ENCODE measurements at regions not wholly inside any gene's neighbourhood (a gene's known extent, or its start where the extent isn't known, plus 50 kb on each side); places are given as distances from the start of the nearest gene placed in this dataset.

DNA sequence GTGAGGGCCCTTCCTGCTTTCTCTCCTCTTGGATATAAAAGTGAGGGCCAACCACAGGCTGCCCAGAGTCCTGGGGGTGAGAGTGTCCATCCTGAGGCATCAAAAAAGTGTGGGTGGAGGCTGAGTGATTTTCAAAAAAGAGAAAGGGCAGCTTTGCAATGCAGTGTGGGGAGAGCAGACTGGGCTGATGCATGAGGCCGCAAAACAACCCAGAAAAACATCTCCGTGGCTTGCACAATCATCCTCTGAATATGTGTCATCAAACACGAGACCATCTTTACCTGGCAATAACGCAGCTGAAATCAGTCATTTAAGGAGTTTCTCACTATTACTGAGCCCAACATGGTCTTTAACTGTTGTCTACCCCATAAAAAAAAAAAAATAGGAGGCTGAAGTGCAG lies 191.2 kb upstream of the SOX4 start:
- TF ChIP-seq CTCF (tag by site-specific recombination; IDR thresholded peaks at IDR 0.05) (no peak), ZNF518A (tag by site-specific recombination; conservative IDR thresholded peaks at IDR 0.05; ENCODE audit: low read depth) (no peak), ZNF223 (tag by site-specific recombination; IDR thresholded peaks at IDR 0.05) (no peak), HOXA7 (CRISPR knock-in tag; IDR thresholded peaks at IDR 0.05; ENCODE audit: borderline replicate concordance) (no peak), ZNF114 (tag by site-specific recombination; IDR thresholded peaks at IDR 0.05) (no peak), BCL11A (tag by site-specific recombination; IDR thresholded peaks at IDR 0.05; ENCODE audit: low read depth) (no peak), GLI2 (tag by site-specific recombination; IDR thresholded peaks at IDR 0.05; ENCODE audit: borderline replicate concordance, low read depth) (no peak), ZNF707 (tag by site-specific recombination; IDR thresholded peaks at IDR 0.05) (no peak), ZNF423 (tag by site-specific recombination; IDR thresholded peaks at IDR 0.05) (no peak), SCRT2 (tag by site-specific recombination; IDR thresholded peaks at IDR 0.05) (no peak), MYNN (tag by site-specific recombination; IDR thresholded peaks at IDR 0.05; ENCODE audit: borderline replicate concordance) (no peak), KLF9 (tag by site-specific recombination; IDR thresholded peaks at IDR 0.05; ENCODE audit: low read depth) (no peak)
- TF ChIP-seq, protein P1, sequence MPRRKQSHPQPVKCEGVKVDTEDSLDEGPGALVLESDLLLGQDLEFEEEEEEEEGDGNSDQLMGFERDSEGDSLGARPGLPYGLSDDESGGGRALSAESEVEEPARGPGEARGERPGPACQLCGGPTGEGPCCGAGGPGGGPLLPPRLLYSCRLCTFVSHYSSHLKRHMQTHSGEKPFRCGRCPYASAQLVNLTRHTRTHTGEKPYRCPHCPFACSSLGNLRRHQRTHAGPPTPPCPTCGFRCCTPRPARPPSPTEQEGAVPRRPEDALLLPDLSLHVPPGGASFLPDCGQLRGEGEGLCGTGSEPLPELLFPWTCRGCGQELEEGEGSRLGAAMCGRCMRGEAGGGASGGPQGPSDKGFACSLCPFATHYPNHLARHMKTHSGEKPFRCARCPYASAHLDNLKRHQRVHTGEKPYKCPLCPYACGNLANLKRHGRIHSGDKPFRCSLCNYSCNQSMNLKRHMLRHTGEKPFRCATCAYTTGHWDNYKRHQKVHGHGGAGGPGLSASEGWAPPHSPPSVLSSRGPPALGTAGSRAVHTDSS (tag by site-specific recombination; IDR thresholded peaks at IDR 0.05), result no peak
- TF ChIP-seq, protein P2, sequence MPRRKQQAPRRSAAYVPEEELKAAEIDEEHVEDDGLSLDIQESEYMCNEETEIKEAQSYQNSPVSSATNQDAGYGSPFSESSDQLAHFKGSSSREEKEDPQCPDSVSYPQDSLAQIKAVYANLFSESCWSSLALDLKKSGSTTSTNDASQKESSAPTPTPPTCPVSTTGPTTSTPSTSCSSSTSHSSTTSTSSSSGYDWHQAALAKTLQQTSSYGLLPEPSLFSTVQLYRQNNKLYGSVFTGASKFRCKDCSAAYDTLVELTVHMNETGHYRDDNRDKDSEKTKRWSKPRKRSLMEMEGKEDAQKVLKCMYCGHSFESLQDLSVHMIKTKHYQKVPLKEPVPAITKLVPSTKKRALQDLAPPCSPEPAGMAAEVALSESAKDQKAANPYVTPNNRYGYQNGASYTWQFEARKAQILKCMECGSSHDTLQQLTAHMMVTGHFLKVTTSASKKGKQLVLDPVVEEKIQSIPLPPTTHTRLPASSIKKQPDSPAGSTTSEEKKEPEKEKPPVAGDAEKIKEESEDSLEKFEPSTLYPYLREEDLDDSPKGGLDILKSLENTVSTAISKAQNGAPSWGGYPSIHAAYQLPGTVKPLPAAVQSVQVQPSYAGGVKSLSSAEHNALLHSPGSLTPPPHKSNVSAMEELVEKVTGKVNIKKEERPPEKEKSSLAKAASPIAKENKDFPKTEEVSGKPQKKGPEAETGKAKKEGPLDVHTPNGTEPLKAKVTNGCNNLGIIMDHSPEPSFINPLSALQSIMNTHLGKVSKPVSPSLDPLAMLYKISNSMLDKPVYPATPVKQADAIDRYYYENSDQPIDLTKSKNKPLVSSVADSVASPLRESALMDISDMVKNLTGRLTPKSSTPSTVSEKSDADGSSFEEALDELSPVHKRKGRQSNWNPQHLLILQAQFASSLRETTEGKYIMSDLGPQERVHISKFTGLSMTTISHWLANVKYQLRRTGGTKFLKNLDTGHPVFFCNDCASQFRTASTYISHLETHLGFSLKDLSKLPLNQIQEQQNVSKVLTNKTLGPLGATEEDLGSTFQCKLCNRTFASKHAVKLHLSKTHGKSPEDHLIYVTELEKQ (tag by site-specific recombination; IDR thresholded peaks at IDR 0.05; ENCODE audit: borderline replicate concordance), result no peak
